OCI-LY1 (cell line): ENCODE measurements at regions not wholly inside any gene's neighbourhood (a gene's known extent, or its start where the extent isn't known, plus 50 kb on each side); places are given as distances from the start of the nearest gene placed in this dataset.

Experiments used
- CTCF ChIP-seq: fragments of 200-600 bp; sonication (generic), shearing (Covaris generic); IDR thresholded peaks from 2 replicates; pipeline ENCODE4 v1.5.1; 2017; ENCODE audit warnings: mild to moderate bottlenecking, antibody characterized with exemption, low read length, moderate library complexity, mixed read lengths
- EZH2 ChIP-seq: fragments of 200-600 bp; sonication (generic), shearing (Covaris generic); IDR thresholded peaks from 2 replicates; pipeline ENCODE4 v1.8.0; 2017; ENCODE audit warnings: borderline replicate concordance, mixed run types, mild to moderate bottlenecking, antibody characterized with exemption, low read length, moderate library complexity, mixed read lengths

- TF ChIP-seq CTCF (no peak), EZH2 (no peak)
Measured at GRCh38 chr18:28723506-28723905, 546.6 kb upstream of the CDH2 start.
